SU-DHL-6 (cell line): ENCODE measurements at regions not wholly inside any gene's neighbourhood (a gene's known extent, or its start where the extent isn't known, plus 50 kb on each side); places are given as distances from the start of the nearest gene placed in this dataset.

ENCODE experiments used
- EZH2phosphoT487 ChIP-seq: fragments of 200-600 bp; sonication (generic), shearing (Covaris generic); conservative IDR thresholded peaks from 2 replicates; pipeline ENCODE4 v1.6.1; 2018; ENCODE audit warnings: mild to moderate bottlenecking, antibody characterized with exemption, low read length, moderate library complexity, mixed read lengths
- TF ChIP-seq, protein P1 (sequence below): fragments of 200-600 bp; sonication (generic); IDR thresholded peaks from one replicate; pipeline ENCODE4 v1.5.1; 2017; ENCODE audit warnings: antibody characterized with exemption, mild to moderate bottlenecking, low read length, moderate library complexity; ENCODE audit not compliant: insufficient read depth, poor library complexity, severe bottlenecking

DNA sequence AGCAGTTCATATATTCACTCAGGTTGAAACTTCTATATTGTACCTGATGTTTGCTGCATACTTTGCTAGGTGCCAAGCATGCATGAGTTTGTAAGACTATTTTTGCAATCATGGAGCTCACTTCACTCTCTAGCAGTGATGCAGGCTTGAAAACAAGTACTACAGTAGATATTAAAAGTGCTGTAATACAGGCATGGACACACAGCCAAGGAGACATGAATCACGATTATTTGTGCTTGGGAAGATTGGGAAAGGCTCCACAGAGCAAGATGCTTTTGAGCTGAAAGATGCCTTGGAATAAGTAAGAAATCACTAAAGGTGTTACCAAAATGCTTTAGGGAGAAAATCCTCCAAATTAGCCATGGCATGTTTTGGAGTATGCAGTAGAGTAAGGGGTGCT, 427.4 kb downstream of the UTRN start:
- TF ChIP-seq, protein P1, sequence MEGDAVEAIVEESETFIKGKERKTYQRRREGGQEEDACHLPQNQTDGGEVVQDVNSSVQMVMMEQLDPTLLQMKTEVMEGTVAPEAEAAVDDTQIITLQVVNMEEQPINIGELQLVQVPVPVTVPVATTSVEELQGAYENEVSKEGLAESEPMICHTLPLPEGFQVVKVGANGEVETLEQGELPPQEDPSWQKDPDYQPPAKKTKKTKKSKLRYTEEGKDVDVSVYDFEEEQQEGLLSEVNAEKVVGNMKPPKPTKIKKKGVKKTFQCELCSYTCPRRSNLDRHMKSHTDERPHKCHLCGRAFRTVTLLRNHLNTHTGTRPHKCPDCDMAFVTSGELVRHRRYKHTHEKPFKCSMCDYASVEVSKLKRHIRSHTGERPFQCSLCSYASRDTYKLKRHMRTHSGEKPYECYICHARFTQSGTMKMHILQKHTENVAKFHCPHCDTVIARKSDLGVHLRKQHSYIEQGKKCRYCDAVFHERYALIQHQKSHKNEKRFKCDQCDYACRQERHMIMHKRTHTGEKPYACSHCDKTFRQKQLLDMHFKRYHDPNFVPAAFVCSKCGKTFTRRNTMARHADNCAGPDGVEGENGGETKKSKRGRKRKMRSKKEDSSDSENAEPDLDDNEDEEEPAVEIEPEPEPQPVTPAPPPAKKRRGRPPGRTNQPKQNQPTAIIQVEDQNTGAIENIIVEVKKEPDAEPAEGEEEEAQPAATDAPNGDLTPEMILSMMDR, result no peak
- TF ChIP-seq EZH2phosphoT487, result no peak
